ENCODE measurements at regions not wholly inside any gene's neighbourhood (a gene's known extent, or its start where the extent isn't known, plus 50 kb on each side); places are given as distances from the start of the nearest gene placed in this dataset.

GRCh38 chr13:89458456-89458855 is 1787.3 kb downstream of the SLITRK5 start:
- no peak for TF ChIP-seq CTCF (IDR thresholded peaks at IDR 0.05; ENCODE audit: low read depth, low read length, poor library complexity, severe bottlenecking)
- no peak for TF ChIP-seq EZH2phosphoT487 (IDR thresholded peaks at IDR 0.05; ENCODE audit: borderline replicate concordance, low read length)
